NT2/D1 (cell line): ENCODE measurements at regions not wholly inside any gene's neighbourhood (a gene's known extent, or its start where the extent isn't known, plus 50 kb on each side); places are given as distances from the start of the nearest gene placed in this dataset.
"Not testable (repeated sequence)": the region's sequence is repeated elsewhere in the genome, so short reads cannot be mapped to it uniquely, and the experiment has no call there.

Experiments used
- DNase-seq: peaks from one replicate; pipeline ENCODE4 v3.0.0-alpha.2; 2011; ENCODE audit warnings: low read depth, low spot score
- H3K27me3 ChIP-seq: 2 replicates; pipeline ENCODE4 v1.6.0; 2011; ENCODE audit warnings: mild to moderate bottlenecking; ENCODE audit not compliant: insufficient read length, insufficient read depth
- H3K36me3 ChIP-seq: 2 replicates; pipeline ENCODE4 v1.6.1; 2011; ENCODE audit warnings: mild to moderate bottlenecking, low read length, mixed read lengths; ENCODE audit not compliant: insufficient read depth, insufficient read length
- H3K4me1 ChIP-seq: 2 replicates; pipeline ENCODE4 v1.5.1; 2011; ENCODE audit not compliant: insufficient read depth, insufficient read length
- H3K4me3 ChIP-seq: 2 replicates; pipeline ENCODE4 v1.5.1; 2011; ENCODE audit warnings: low read depth; ENCODE audit not compliant: insufficient read length
- H3K9ac ChIP-seq: 2 replicates; pipeline ENCODE4 v1.6.0; 2011; ENCODE audit warnings: low read depth; ENCODE audit not compliant: insufficient read length
- H3K9me3 ChIP-seq: 2 replicates; pipeline ENCODE4 v1.5.1; 2011; ENCODE audit warnings: mild to moderate bottlenecking, low read length; ENCODE audit not compliant: insufficient read depth
- SUZ12 ChIP-seq: IDR thresholded peaks from 2 replicates; pipeline ENCODE4 v1.6.1; 2011; ENCODE audit not compliant: insufficient read length, insufficient read depth; ENCODE audit errors: extremely low read depth
- YY1 ChIP-seq: IDR thresholded peaks from 2 replicates; pipeline ENCODE4 v1.6.1; 2011; ENCODE audit not compliant: insufficient read length, insufficient read depth
- ZNF274 ChIP-seq: IDR thresholded peaks from 2 replicates; pipeline ENCODE4 v1.6.1; 2011; ENCODE audit warnings: mild to moderate bottlenecking, low read depth, low read length

GRCh38 chr3:11904157-11904556 lies 57.5 kb upstream of the TAMM41 start:
- Histone ChIP-seq H3K27me3 (no peaks in the 10 kb centered on the region), H3K9ac (no peak overlapping the region), H3K4me3 (no peak overlapping the region), H3K9me3 (peaks cover 4% of the 10 kb centered on the region; the same call in 1 of the 2 replicates), H3K4me1 (peaks cover 3% of the 10 kb centered on the region), H3K36me3 (no peaks in the 10 kb centered on the region)
- TF ChIP-seq SUZ12, result no peak
- TF ChIP-seq YY1, result no peak
- no peak for TF ChIP-seq ZNF274
- no peak for DNase-seq

GRCh38 chr3:11906407-11906806 lies 59.7 kb upstream of the TAMM41 start:
- H3K9me3 ChIP-seq, result peaks cover 4% of the 10 kb centered on the region; the same call in 1 of the 2 replicates
- H3K9ac ChIP-seq, result no peak overlapping the region
- H3K4me1 ChIP-seq, result peaks cover 3% of the 10 kb centered on the region
- no peak for DNase-seq
- H3K4me3 ChIP-seq, result no peak overlapping the region
- no peaks in the 10 kb centered on the region for H3K27me3 ChIP-seq
- no peak for TF ChIP-seq SUZ12
- TF ChIP-seq YY1, result no peak
- TF ChIP-seq ZNF274, result no peak
- no peaks in the 10 kb centered on the region for H3K36me3 ChIP-seq

- Histone ChIP-seq H3K4me1 (peaks cover 3% of the 10 kb centered on the region), H3K9ac (no peak overlapping the region), H3K9me3 (no peaks in the 10 kb centered on the region), H3K4me3 (no peak overlapping the region), H3K27me3 (no peaks in the 10 kb centered on the region), H3K36me3 (no peaks in the 10 kb centered on the region)
- TF ChIP-seq ZNF274, result no peak
- TF ChIP-seq YY1, result no peak
- no peak for TF ChIP-seq SUZ12
- DNase-seq, result no peak
Measured at GRCh38 chr3:11907667-11908660, 61.3 kb upstream of the TAMM41 start.

- Histone ChIP-seq H3K4me3 (no peak overlapping the region), H3K27me3 (no peaks in the 10 kb centered on the region), H3K9me3 (no peaks in the 10 kb centered on the region), H3K36me3 (no peaks in the 10 kb centered on the region), H3K4me1 (peaks cover 3% of the 10 kb centered on the region), H3K9ac (no peak overlapping the region)
- TF ChIP-seq YY1, result no peak
- no peak for TF ChIP-seq SUZ12
- no peak for TF ChIP-seq ZNF274
- DNase-seq, result no peak
Measured at GRCh38 chr3:11908981-11909698, 62.5 kb upstream of the TAMM41 start.

- Histone ChIP-seq H3K9me3 (no peaks in the 10 kb centered on the region), H3K36me3 (no peaks in the 10 kb centered on the region), H3K9ac (no peak overlapping the region), H3K4me1 (peaks cover 3% of the 10 kb centered on the region), H3K4me3 (no peak overlapping the region), H3K27me3 (no peaks in the 10 kb centered on the region)
- DNase-seq, result no peak
- TF ChIP-seq YY1 (no peak), SUZ12 (no peak), ZNF274 (no peak)
Measured at GRCh38 chr3:11909726-11910125, 63.0 kb upstream of the TAMM41 start.

- not testable (repeated sequence) for H3K9me3 ChIP-seq, H3K36me3 ChIP-seq, H3K27me3 ChIP-seq, H3K4me1 ChIP-seq, H3K4me3 ChIP-seq, DNase-seq, H3K9ac ChIP-seq
Measured at GRCh38 chr3:11910216-11910930, 63.7 kb upstream of the TAMM41 start.

- DNase-seq, result no peak
- H3K36me3 ChIP-seq, result no peaks in the 10 kb centered on the region
- no peak overlapping the region for H3K4me3 ChIP-seq
- TF ChIP-seq YY1 (no peak), ZNF274 (no peak), SUZ12 (no peak)
- peaks cover 8% of the 10 kb centered on the region for H3K4me1 ChIP-seq
- no peaks in the 10 kb centered on the region for H3K9me3 ChIP-seq
- no peak overlapping the region for H3K9ac ChIP-seq
- no peaks in the 10 kb centered on the region for H3K27me3 ChIP-seq
Measured at GRCh38 chr3:11910971-11911531, 64.4 kb upstream of the TAMM41 start.

GRCh38 chr3:11911887-11912286 lies 65.2 kb upstream of the TAMM41 start:
- H3K9ac ChIP-seq, H3K27me3 ChIP-seq, H3K4me3 ChIP-seq, H3K9me3 ChIP-seq, H3K36me3 ChIP-seq, DNase-seq: not testable (repeated sequence)
- peaks cover 12% of the 10 kb centered on the region for H3K4me1 ChIP-seq
